SU-DHL-6 (cell line): ENCODE measurements at regions not wholly inside any gene's neighbourhood (a gene's known extent, or its start where the extent isn't known, plus 50 kb on each side); places are given as distances from the start of the nearest gene placed in this dataset.

Experiments used
- CTCF ChIP-seq: fragments of 200-600 bp; sonication (generic); IDR thresholded peaks from one replicate; pipeline ENCODE4 v1.5.1; 2017; ENCODE audit warnings: antibody characterized with exemption, mild to moderate bottlenecking, low read length, moderate library complexity; ENCODE audit not compliant: insufficient read depth, poor library complexity, severe bottlenecking
- EZH2phosphoT487 ChIP-seq: fragments of 200-600 bp; sonication (generic), shearing (Covaris generic); conservative IDR thresholded peaks from 2 replicates; pipeline ENCODE4 v1.6.1; 2018; ENCODE audit warnings: mild to moderate bottlenecking, antibody characterized with exemption, low read length, moderate library complexity, mixed read lengths

- TF ChIP-seq CTCF = no peak
- TF ChIP-seq EZH2phosphoT487 = no peak
These were observed 159.9 kb upstream of the GSE1 start for GRCh38 chr16:85453194-85453678.
